HCT116 (cell line): ENCODE measurements at regions not wholly inside any gene's neighbourhood (a gene's known extent, or its start where the extent isn't known, plus 50 kb on each side); places are given as distances from the start of the nearest gene placed in this dataset.

Experiments used
- ATAC-seq: fragments of 200-7000 bp; cut with Tn5 transposase; 2 replicates; pipeline ENCODE4 v1.9.1; 2020; ENCODE audit warnings: mild to moderate bottlenecking, moderate library complexity
- BruUV-seq: library from RNA; stranded (reverse); fragments of 400-500 nt; replicated peaks from 2 replicates; lab custom pipeline; 2021; lab: Mats Ljungman, UMichigan
- CTCF ChIA-PET: fragments of 300-600 bp; sonication (Branson Sonifier 250); formaldehyde crosslinking; loops from one replicate; lab custom pipeline; 2021; ENCODE audit warnings: antibody characterized with exemption; lab: Charles Lee
- POLR2A ChIA-PET: fragments of 300-600, 350-600 bp; sonication (Branson Sonifier 250); formaldehyde crosslinking; loops from one replicate; lab custom pipeline; 2021; ENCODE audit warnings: antibody characterized with exemption; lab: Charles Lee
- RAD21 ChIA-PET, 2 experiments: fragments of 300-600 bp; sonication (Branson Sonifier 250); formaldehyde crosslinking; loops; one replicate each; lab custom pipeline; 2023; ENCODE audit warnings: low total read pairs in 2 of 2; ENCODE audit not compliant: uncharacterized antibody in 2 of 2, unreplicated experiment in 2 of 2, low non-redundant PET in 1 of 2; lab: Charles Lee
- DNase-seq: peaks from one replicate; pipeline ENCODE4 v3.0.0-alpha.2; 2010; ENCODE audit warnings: low read depth, low spot score
- H2AFZ ChIP-seq: fragments of 200-600 bp; shearing (Covaris generic), sonication (generic); 2 replicates; pipeline ENCODE4 v1.6.1; 2017; ENCODE audit warnings: low read depth, mixed run types, mixed read lengths, antibody characterized with exemption, low read length; ENCODE audit not compliant: poor library complexity, severe bottlenecking
- H3K27ac ChIP-seq: 2 replicates; pipeline ENCODE4 v1.5.1; 2012; ENCODE audit warnings: low read depth, low read length
- H3K27me3 ChIP-seq: fragments of 200-600 bp; sonication (generic); 2 replicates; pipeline ENCODE4 v1.6.1; 2016; ENCODE audit warnings: mixed run types, low read length, mixed read lengths; ENCODE audit not compliant: insufficient read depth
- H3K36me3 ChIP-seq, 2 experiments: fragments of 200-500 bp in 1 of 2; fragments of 200-600 bp in 1 of 2; sonication (Bioruptor generic) in 1 of 2; sonication (generic) in 1 of 2; 2 replicates each; pipeline versions ENCODE4 v1.5.1 to v1.6.1; 2014 to 2016; ENCODE audit warnings: low read length in 2 of 2, inconsistent platforms in 1 of 2, mixed read lengths in 1 of 2, mixed run types in 1 of 2; ENCODE audit not compliant: insufficient read depth in 2 of 2, control insufficient read depth in 1 of 2
- H3K4me1 ChIP-seq, 2 experiments: fragments of 200-600 bp in 1 of 2; sonication (generic) in 1 of 2; 2 replicates each; pipeline versions ENCODE4 v1.5.1 to v1.6.1; 2012 to 2017; ENCODE audit warnings: low read length in 2 of 2, inconsistent platforms in 1 of 2, mild to moderate bottlenecking in 1 of 2, mixed read lengths in 1 of 2, mixed run types in 1 of 2, moderate library complexity in 1 of 2; ENCODE audit not compliant: insufficient read depth in 2 of 2, control insufficient read depth in 1 of 2
- H3K4me2 ChIP-seq: fragments of 200-600 bp; sonication (generic); 2 replicates; pipeline ENCODE4 v1.6.1; 2017; ENCODE audit warnings: mixed run types, low read length, mixed read lengths
- H3K4me3 ChIP-seq, 2 experiments: fragments of 200-600 bp in 1 of 2; sonication (generic) in 1 of 2; replicated peaks in 1 of 2; 2 replicates each; pipeline ENCODE4 v1.5.1; 2011 to 2016; ENCODE audit warnings: low read length in 2 of 2, control low read depth in 1 of 2, low read depth in 1 of 2, mild to moderate bottlenecking in 1 of 2, mixed read lengths in 1 of 2, mixed run types in 1 of 2
- H3K79me2 ChIP-seq: fragments of 200-600 bp; sonication (generic); 2 replicates; pipeline ENCODE4 v1.6.1; 2017; ENCODE audit warnings: mild to moderate bottlenecking, mixed run types, low read length, moderate library complexity, mixed read lengths; ENCODE audit not compliant: insufficient read depth
- H3K9ac ChIP-seq: fragments of 200-600 bp; sonication (generic); 2 replicates; pipeline ENCODE4 v1.6.1; 2016; ENCODE audit warnings: low read length, mixed read lengths
- H3K9me2 ChIP-seq: fragments of 200-600 bp; sonication (generic), shearing (Covaris generic); 2 replicates; pipeline ENCODE4 v1.6.1; 2017; ENCODE audit warnings: mixed run types, mild to moderate bottlenecking, moderate library complexity; ENCODE audit not compliant: insufficient read depth
- H3K9me3 ChIP-seq, 2 experiments: fragments of 200-500 bp in 1 of 2; fragments of 200-600 bp in 1 of 2; sonication (Bioruptor generic) in 1 of 2; sonication (generic) in 1 of 2; 2 replicates each; pipeline ENCODE4 v1.6.1; 2014 to 2017; ENCODE audit warnings: low read length in 2 of 2, mixed read lengths in 2 of 2, inconsistent platforms in 1 of 2, low read depth in 1 of 2, mild to moderate bottlenecking in 1 of 2, mixed run types in 1 of 2, moderate library complexity in 1 of 2; ENCODE audit not compliant: control insufficient read depth in 1 of 2, insufficient read depth in 1 of 2
- H4K20me1 ChIP-seq: fragments of 200-600 bp; sonication (generic), shearing (Covaris generic); 2 replicates; pipeline ENCODE4 v1.6.1; 2017; ENCODE audit warnings: mixed run types, mild to moderate bottlenecking, moderate library complexity; ENCODE audit not compliant: insufficient read depth
- ATF3 ChIP-seq: IDR thresholded peaks from 2 replicates; pipeline ENCODE4 v1.6.1; 2012
- CBX3 ChIP-seq: IDR thresholded peaks from 2 replicates; pipeline ENCODE4 v1.6.1; 2012; ENCODE audit warnings: low read depth
- CEBPB ChIP-seq: IDR thresholded peaks from 2 replicates; pipeline ENCODE4 v1.6.1; 2012; ENCODE audit warnings: low read depth
- CTCF ChIP-seq, 3 experiments: fragments of 200-600 bp in 1 of 3; sonication (generic) in 1 of 3; IDR thresholded peaks in 2 of 3; conservative IDR thresholded peaks in 1 of 3; 2 replicates each; pipeline ENCODE4 v1.5.1; 2012 to 2017; ENCODE audit warnings: low read depth in 2 of 3, low read length in 2 of 3, antibody characterized with exemption in 1 of 3, borderline replicate concordance in 1 of 3, control low read depth in 1 of 3, mild to moderate bottlenecking in 1 of 3, mixed read lengths in 1 of 3, mixed run types in 1 of 3, moderate library complexity in 1 of 3; ENCODE audit not compliant: insufficient read depth in 1 of 3
- EGR1 ChIP-seq: IDR thresholded peaks from 2 replicates; pipeline ENCODE4 v1.6.1; 2012; ENCODE audit warnings: low read depth
- ELF1 ChIP-seq: IDR thresholded peaks from 2 replicates; pipeline ENCODE4 v1.6.1; 2012; ENCODE audit warnings: low read depth, borderline replicate concordance
- EZH2 ChIP-seq: fragments of 200-600 bp; sonication (generic); IDR thresholded peaks from 2 replicates; pipeline ENCODE4 v1.6.1; 2017; ENCODE audit warnings: antibody characterized with exemption, mixed run types
- EZH2phosphoT487 ChIP-seq: fragments of 200-600 bp; IDR thresholded peaks from 2 replicates; pipeline ENCODE4 v1.6.1; 2018; ENCODE audit warnings: antibody characterized with exemption, borderline replicate concordance
- JUND ChIP-seq: IDR thresholded peaks from 2 replicates; pipeline ENCODE4 v1.6.1; 2012
- MAX ChIP-seq: IDR thresholded peaks from 2 replicates; pipeline ENCODE4 v1.6.1; 2012
- POLR2A ChIP-seq: IDR thresholded peaks from 2 replicates; pipeline ENCODE4 v1.7.0; 2011; ENCODE audit warnings: borderline replicate concordance; ENCODE audit not compliant: insufficient read depth, insufficient read length; ENCODE audit errors: extremely low read depth
- RAD21 ChIP-seq: IDR thresholded peaks from 2 replicates; pipeline ENCODE4 v1.6.1; 2012; ENCODE audit warnings: low read depth, mild to moderate bottlenecking
- REST ChIP-seq: IDR thresholded peaks from 2 replicates; pipeline ENCODE4 v1.6.1; 2012; ENCODE audit warnings: low read depth
- SIN3A ChIP-seq: IDR thresholded peaks from 2 replicates; pipeline ENCODE4 v1.6.1; 2012; ENCODE audit warnings: low read depth
- SP1 ChIP-seq: IDR thresholded peaks from 2 replicates; pipeline ENCODE4 v1.6.1; 2012; ENCODE audit warnings: low read depth
- SRF ChIP-seq: IDR thresholded peaks from 2 replicates; pipeline ENCODE4 v1.6.1; 2012; ENCODE audit warnings: low read depth
- TCF7L2 ChIP-seq: IDR thresholded peaks from 2 replicates; pipeline ENCODE4 v1.7.0; 2011; ENCODE audit warnings: borderline replicate concordance, inconsistent platforms; ENCODE audit not compliant: insufficient read depth, insufficient read length; ENCODE audit errors: extremely low read depth
- YY1 ChIP-seq: IDR thresholded peaks from 2 replicates; pipeline ENCODE4 v1.6.1; 2011; ENCODE audit warnings: low read length, low read depth, moderate library complexity, mild to moderate bottlenecking; ENCODE audit not compliant: insufficient replicate concordance; ENCODE audit errors: extremely low read depth
- ZFX ChIP-seq: fragments of 450-650 bp; IDR thresholded peaks from 2 replicates; pipeline ENCODE4 v1.6.1; 2017
- ZNF274 ChIP-seq: fragments of 200-500 bp; sonication (Bioruptor generic); IDR thresholded peaks from 2 replicates; pipeline ENCODE4 v1.6.1; 2014; ENCODE audit warnings: mild to moderate bottlenecking, low read depth, low read length, inconsistent platforms
- intact Hi-C: fragments of 100-400 bp; cut with micrococcal nuclease; formaldehyde crosslinking; loops from 2 replicates; pipeline ENCODE4 v1.10.0; 2022

GRCh38 chr6:6771224-6771945 is 182.9 kb downstream of the LY86 start:
- Histone ChIP-seq H3K9ac (no peak overlapping the region), H3K27me3 (no peaks in the 10 kb centered on the region), H4K20me1 (no peaks in the 10 kb centered on the region), H3K9me2 (no peaks in the 10 kb centered on the region), H3K9me3 (no peaks in the 10 kb centered on the region), H3K4me1 (peaks cover 0 to 8% of the 10 kb centered on the region in 2 experiments; a peak in 1 of 4 replicates), H3K4me3 (no peak overlapping the region), H2AFZ (no peak overlapping the region), H3K27ac (no peak overlapping the region), H3K79me2 (no peaks in the 10 kb centered on the region), H3K4me2 (no peak overlapping the region), H3K36me3 (no peaks in the 10 kb centered on the region)
- no peak for ATAC-seq
- intact Hi-C loops = no loop called here
- no peak for DNase-seq
- CTCF ChIA-PET = interaction anchor here (1.0 kb wide), 1 partner anchor 18 kb away, joined by 3 read pairs; no protein-coding TSS in a partner anchor
- POLR2A ChIA-PET = interaction anchor here (0.6 kb wide), 1 partner anchor 11 kb away, joined by 3 read pairs; no protein-coding TSS in a partner anchor
- TF ChIP-seq TCF7L2 (no peak), CTCF (IDR thresholded peaks at IDR 0.05 in 2 of 3, conservative IDR thresholded peaks at IDR 0.05 in 1 of 3; ENCODE audit: borderline replicate concordance in 1 of 3, insufficient read depth in 1 of 3, low read depth in 2 of 3, low read length in 2 of 3) (no peak), CEBPB (no peak), POLR2A (no peak), MAX (no peak), SRF (no peak), YY1 (no peak), EZH2phosphoT487 (no peak), RAD21 (no peak), EZH2 (no peak), ZNF274 (no peak), CBX3 (no peak), SP1 (no peak), REST (no peak), ZFX (no peak), SIN3A (no peak), EGR1 (no peak), ATF3 (no peak), ELF1 (no peak), JUND (no peak)
- RAD21 ChIA-PET = no interaction called here
- BruUV-seq = no TSS peak
